RWPE2 (cell line): ENCODE measurements at regions not wholly inside any gene's neighbourhood (a gene's known extent, or its start where the extent isn't known, plus 50 kb on each side); places are given as distances from the start of the nearest gene placed in this dataset.

Experiments
- ATAC-seq: fragments of 200-7000 bp; cut with Tn5 transposase; 3 replicates; pipeline ENCODE4 v1.9.1; 2021; ENCODE audit warnings: low read depth
- DNase-seq: peaks from one replicate; pipeline ENCODE4 v3.0.0-alpha.2; 2020; ENCODE audit warnings: low spot score
- H3K27ac ChIP-seq: fragments of 450-650 bp; 2 replicates; pipeline ENCODE4 v1.5.1; 2017; ENCODE audit warnings: mild to moderate bottlenecking; ENCODE audit not compliant: poor library complexity, severe bottlenecking
- H3K27me3 ChIP-seq: fragments of 250-450 bp; sonication (Bioruptor Pico); 2 replicates; pipeline ENCODE4 v1.5.1; 2021; ENCODE audit warnings: mild to moderate bottlenecking, moderate library complexity; ENCODE audit not compliant: insufficient read depth, poor library complexity, severe bottlenecking
- H3K36me3 ChIP-seq: fragments of 250-450 bp; sonication (Bioruptor Pico); 2 replicates; pipeline ENCODE4 v1.5.1; 2020; ENCODE audit warnings: low read depth, mild to moderate bottlenecking, moderate library complexity
- H3K4me1 ChIP-seq: fragments of 250-450 bp; sonication (Bioruptor Pico); 2 replicates; pipeline ENCODE4 v1.5.1; 2021; ENCODE audit warnings: mild to moderate bottlenecking, moderate library complexity; ENCODE audit not compliant: insufficient read depth, poor library complexity, severe bottlenecking
- H3K4me3 ChIP-seq: fragments of 250-450 bp; sonication (Bioruptor Pico); 2 replicates; pipeline ENCODE4 v1.5.1; 2021; ENCODE audit warnings: mild to moderate bottlenecking, moderate library complexity; ENCODE audit not compliant: severe bottlenecking
- H3K9me3 ChIP-seq: fragments of 250-450 bp; sonication (Bioruptor Pico); 2 replicates; pipeline ENCODE4 v1.5.1; 2021; ENCODE audit warnings: mild to moderate bottlenecking, moderate library complexity; ENCODE audit not compliant: severe bottlenecking
- TF ChIP-seq, protein P1 (sequence below): fragments of 450-650 bp; IDR thresholded peaks from one replicate; pipeline ENCODE4 v1.5.1; 2017; ENCODE audit warnings: mild to moderate bottlenecking, moderate library complexity; ENCODE audit not compliant: poor library complexity, severe bottlenecking

DNA sequence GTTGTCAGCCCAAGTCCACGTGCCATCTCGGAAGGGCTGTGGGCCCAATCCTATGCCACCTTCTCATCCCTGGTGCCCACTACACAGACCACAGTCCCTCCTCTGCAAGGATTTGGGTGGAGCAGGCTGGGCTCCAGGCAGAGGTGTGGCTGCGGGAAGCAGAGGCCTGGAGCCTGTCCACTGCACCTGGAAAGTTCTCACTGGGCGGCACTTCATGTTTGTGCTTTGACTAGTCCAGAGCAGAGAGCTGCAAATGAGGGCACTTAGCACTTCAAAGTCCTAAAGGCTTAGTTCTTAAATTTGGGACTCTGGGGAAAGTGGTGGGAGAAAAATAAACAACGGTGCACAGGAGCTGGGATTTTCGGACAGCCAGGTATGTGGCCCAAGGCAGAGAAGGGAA, 308.9 kb upstream of the POU3F3 start:
- Histone ChIP-seq H3K27me3 (no peaks in the 10 kb centered on the region), H3K4me3 (no peak overlapping the region), H3K9me3 (no peaks in the 10 kb centered on the region), H3K4me1 (no peaks in the 10 kb centered on the region), H3K27ac (no peak overlapping the region), H3K36me3 (no peaks in the 10 kb centered on the region)
- no peak for DNase-seq
- ATAC-seq, result no peak
- TF ChIP-seq, protein P1, sequence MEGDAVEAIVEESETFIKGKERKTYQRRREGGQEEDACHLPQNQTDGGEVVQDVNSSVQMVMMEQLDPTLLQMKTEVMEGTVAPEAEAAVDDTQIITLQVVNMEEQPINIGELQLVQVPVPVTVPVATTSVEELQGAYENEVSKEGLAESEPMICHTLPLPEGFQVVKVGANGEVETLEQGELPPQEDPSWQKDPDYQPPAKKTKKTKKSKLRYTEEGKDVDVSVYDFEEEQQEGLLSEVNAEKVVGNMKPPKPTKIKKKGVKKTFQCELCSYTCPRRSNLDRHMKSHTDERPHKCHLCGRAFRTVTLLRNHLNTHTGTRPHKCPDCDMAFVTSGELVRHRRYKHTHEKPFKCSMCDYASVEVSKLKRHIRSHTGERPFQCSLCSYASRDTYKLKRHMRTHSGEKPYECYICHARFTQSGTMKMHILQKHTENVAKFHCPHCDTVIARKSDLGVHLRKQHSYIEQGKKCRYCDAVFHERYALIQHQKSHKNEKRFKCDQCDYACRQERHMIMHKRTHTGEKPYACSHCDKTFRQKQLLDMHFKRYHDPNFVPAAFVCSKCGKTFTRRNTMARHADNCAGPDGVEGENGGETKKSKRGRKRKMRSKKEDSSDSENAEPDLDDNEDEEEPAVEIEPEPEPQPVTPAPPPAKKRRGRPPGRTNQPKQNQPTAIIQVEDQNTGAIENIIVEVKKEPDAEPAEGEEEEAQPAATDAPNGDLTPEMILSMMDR, result no peak

- no peaks in the 10 kb centered on the region for H3K27me3 ChIP-seq
- TF ChIP-seq, protein P1, result no peak
Measured at GRCh38 chr2:104546537-104546936, 307.4 kb upstream of the POU3F3 start.

GRCh38 chr2:104547221-104547620, 306.7 kb upstream of the POU3F3 start:
- no peaks in the 10 kb centered on the region for H3K4me1 ChIP-seq
- no peak overlapping the region for H3K27ac ChIP-seq
- H3K4me3 ChIP-seq, result no peak overlapping the region
- no peaks in the 10 kb centered on the region for H3K9me3 ChIP-seq
- H3K27me3 ChIP-seq, result no peaks in the 10 kb centered on the region
- no peaks in the 10 kb centered on the region for H3K36me3 ChIP-seq
- DNase-seq (no peak), ATAC-seq (no peak)
- TF ChIP-seq, protein P1, result no peak

More at GRCh38 chr2:104546537-104546936, 307.4 kb upstream of the POU3F3 start:
- Histone ChIP-seq H3K4me1 (no peaks in the 10 kb centered on the region), H3K9me3 (no peaks in the 10 kb centered on the region), H3K27ac (no peak overlapping the region), H3K36me3 (no peaks in the 10 kb centered on the region), H3K4me3 (no peak overlapping the region)
- ATAC-seq (no peak), DNase-seq (no peak)

DNA sequence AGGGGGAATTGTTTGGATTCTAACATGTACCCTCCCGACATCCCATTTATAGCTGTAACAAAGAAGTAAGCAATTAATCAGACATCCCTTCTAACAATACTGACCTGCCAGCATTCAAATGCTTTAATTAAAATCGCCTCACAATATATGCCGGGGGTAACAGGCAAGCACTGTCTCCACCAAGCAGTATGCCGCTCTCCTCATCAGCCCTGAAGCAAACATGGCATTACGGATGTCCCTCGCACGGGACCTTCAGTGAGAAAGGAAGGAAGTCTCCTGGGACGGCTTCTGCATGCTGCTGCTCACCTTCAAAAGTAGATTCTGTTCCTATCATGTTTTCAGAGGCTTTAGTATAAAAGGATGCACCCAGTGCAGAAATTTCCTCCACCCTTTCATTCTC, 292.7 kb upstream of the POU3F3 start:
- TF ChIP-seq, protein P1, result no peak
- Histone ChIP-seq H3K27ac (no peak overlapping the region), H3K9me3 (no peaks in the 10 kb centered on the region), H3K4me1 (no peaks in the 10 kb centered on the region), H3K27me3 (peaks cover 24% of the 10 kb centered on the region), H3K4me3 (no peak overlapping the region), H3K36me3 (no peaks in the 10 kb centered on the region)
- ATAC-seq (no peak), DNase-seq (no peak)

GRCh38 chr2:104562537-104562936, 291.4 kb upstream of the POU3F3 start:
- ATAC-seq (no peak), DNase-seq (no peak)
- TF ChIP-seq, protein P1, result no peak
- Histone ChIP-seq H3K4me1 (no peaks in the 10 kb centered on the region), H3K27me3 (peaks cover 24% of the 10 kb centered on the region), H3K9me3 (no peaks in the 10 kb centered on the region), H3K36me3 (no peaks in the 10 kb centered on the region), H3K4me3 (no peak overlapping the region), H3K27ac (no peak overlapping the region)
